T-helper 22 cell (primary cell): ENCODE measurements at regions not wholly inside any gene's neighbourhood (a gene's known extent, or its start where the extent isn't known, plus 50 kb on each side); places are given as distances from the start of the nearest gene placed in this dataset.
"Not testable (repeated sequence)": the region's sequence is repeated elsewhere in the genome, so short reads cannot be mapped to it uniquely, and the experiment has no call there.

ENCODE experiments used
- DNase-seq: peaks from one replicate; pipeline ENCODE4 v3.0.0-alpha.2; 2020; ENCODE audit warnings: low read depth

GRCh38 chr7:29701540-29701939 is 104.8 kb upstream of the WIPF3 start:
- not testable (repeated sequence) for DNase-seq

- DNase-seq = not testable (repeated sequence)
Observed at GRCh38 chr7:29703830-29704229, 102.5 kb upstream of the WIPF3 start.

DNA sequence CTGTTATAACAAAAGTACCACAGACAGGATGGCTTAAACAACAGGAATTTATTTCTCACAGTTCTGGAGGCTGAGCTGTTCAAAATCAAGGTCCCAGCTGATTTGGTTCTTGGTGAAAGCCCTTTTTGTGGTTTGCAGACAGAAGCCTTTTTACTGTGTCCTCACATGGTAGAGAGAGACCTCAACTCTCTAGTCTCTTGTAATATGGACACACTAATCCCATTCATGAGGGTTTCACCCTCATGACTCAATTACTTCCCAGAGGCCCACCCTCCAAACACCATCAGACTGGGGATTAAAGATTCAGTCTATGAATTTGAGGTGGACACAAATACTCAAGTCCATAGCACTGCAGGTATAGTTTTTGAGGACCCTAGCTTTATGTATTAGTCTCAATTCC is 97.3 kb upstream of the WIPF3 start:
- DNase-seq = not testable (repeated sequence)

GRCh38 chr7:29723127-29723526 is 83.2 kb upstream of the WIPF3 start:
- DNase-seq = not testable (repeated sequence)

DNA sequence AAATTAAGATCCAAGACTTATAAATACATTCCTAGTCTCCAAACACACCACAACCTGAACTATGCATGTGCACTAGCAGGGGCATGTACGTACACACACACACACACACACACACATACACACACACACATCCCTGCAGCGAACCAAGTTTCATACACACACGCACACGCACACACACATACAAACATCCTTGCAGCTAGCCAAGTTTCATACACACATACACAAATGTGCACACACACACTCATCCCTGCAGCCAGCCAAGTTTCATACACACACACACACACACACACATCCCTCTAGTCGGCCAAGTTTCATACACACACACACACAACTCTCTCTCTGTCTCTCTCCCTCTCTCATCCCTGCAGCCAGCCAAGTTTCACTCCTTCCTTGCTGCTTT is 82.7 kb upstream of the WIPF3 start:
- DNase-seq = no peak

DNA sequence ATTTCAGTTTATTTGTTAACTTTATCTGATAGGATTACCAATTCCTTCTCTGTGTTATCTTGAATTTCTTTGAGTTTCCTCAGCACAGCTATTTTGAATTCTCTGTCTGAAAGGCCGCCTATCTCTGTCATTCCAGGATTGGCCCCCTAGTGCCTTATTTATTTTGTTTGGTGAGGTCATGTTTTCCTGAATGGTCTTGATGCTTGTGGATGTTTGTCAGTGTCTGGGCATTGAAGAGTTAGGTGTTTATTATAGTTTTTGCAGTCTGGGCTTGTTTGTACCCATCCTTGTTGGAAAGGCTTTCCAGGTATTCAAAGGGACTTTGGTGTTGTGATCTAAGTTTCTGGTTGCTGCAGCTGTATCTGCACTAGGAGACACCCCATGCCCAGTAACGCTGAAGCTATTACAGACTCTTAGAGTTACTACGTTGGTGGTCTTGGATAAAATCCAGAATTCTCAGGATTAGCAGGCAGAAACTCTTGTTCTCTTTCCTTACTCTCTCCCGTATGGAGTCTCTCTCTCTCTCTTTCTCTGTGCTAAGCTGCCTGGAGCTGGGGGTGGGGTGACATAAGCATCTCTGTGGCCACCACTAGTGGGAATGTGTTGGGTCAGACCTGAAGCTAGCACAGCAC is 76.7 kb upstream of the WIPF3 start:
- DNase-seq = not testable (repeated sequence)

DNA sequence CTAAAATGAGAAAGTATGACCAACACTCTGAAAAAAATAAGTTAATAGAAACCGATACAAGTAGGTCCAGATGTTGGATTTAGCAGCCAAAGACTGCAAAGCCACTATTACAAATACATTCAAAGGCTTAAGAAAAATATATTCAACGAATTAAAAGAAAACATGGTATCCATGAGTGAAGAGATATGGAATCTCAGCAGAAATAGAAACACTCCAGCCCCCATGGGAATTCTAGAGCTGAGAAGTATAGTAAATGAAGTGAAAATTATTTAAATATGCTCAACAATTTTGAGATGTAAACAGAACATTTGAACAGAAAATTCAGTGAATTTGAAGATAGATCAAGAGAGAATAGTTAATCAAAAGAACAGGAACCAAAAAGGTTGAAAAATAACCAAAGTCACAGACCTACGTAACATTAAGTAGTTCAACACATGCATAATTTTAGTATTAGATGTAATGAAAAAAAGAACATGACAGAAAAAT is 72.0 kb upstream of the WIPF3 start:
- DNase-seq = no peak

- DNase-seq = not testable (repeated sequence)
Observed at GRCh38 chr7:29747645-29748245, 58.6 kb upstream of the WIPF3 start.

DNA sequence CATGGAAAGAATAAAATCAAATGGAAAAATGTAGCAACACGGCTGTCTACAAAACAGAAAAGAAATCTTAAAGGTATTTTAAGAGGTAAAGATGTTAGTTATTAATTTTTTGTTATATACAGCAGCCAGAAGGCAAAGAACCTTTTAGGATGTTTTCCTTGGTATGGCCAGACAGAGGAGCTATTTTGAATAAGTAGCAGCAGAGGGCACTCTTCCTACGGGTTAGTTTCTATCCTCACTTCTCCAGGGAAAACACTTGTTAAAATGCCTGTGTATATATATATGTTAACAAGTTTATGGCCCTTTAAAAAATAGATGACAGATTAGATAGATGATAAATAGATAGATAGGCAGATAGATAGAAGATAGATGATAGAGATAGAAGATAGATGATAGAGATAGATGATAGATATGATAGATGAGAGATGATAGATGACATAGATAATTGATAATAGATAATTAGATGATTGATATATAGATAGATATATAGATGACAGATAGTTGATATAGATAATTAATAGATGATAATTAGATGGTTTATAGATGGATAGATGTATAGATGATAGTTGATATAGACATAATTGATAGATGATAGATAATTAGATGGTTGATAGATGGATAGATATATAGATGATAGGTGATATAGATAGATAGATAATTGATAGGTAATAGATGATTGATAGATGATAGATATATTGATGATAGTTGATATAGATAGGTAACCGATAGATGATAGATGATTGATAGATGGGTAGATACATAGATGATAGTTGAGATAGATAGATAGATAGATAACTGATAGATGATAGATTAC is 57.8 kb upstream of the WIPF3 start:
- no peak for DNase-seq

DNA sequence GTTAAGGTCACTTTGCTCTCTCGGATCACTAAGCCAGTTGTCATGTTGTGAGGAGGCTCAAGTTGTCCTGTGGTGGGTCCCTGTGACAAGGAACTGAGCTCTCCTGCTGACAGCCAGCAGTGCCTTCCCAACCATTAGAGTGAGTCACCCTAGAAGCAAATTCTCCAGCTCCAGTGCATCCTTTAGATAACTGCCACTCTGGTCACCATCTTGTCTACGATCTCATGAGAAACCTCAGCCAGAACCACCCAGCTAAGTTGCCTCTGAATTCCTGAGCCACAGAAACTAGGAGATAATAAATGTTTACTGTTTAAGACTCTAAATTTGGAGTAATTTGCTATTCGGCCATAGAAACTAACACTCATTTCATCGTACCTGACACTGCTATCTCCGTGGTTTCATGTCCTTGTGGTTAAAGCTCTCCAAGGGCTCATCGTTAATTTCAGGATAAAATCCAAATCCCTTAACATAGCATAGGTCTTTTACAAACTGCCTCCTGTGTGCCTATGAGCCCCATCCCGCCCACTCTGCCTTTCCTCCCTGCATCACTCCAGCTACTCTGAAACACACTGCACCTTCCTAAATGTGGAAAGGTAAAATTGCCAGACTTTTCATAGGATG is 56.5 kb upstream of the WIPF3 start:
- no peak for DNase-seq

GRCh38 chr7:29750373-29750940 is 55.9 kb upstream of the WIPF3 start:
- not testable (repeated sequence) for DNase-seq

- not testable (repeated sequence) for DNase-seq
Observed at GRCh38 chr7:29751012-29751411, 55.3 kb upstream of the WIPF3 start.

DNA sequence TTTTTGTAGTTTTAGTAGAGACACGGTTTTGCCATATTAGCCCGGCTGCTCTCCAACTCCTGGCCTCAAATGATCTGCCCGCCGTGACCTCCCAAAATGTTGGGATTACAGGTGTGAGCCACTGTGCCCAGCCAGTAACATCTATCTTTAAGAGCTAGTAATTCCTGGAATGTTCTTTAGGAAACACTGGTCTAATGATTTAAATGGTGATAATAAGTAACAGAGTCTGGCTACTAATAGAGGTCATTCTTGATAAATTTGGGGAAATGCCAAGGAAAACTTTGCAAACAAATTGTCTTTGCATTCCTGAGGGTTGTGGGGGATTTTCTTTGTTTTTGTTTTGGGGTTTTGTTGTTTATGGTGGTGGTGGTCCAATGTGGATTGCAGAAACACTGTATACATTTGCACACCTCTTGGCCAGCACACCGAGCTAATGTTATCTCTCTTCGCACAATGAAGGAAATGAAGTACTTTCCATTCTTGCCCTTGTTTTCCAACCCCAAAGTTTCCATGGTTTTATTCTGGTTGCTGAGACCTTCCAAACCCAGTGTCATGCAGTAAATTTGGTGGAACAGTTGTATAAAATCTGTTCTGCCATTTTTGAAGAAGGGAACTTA is 51.3 kb upstream of the WIPF3 start:
- no peak for DNase-seq
